ENCODE measurements at regions not wholly inside any gene's neighbourhood (a gene's known extent, or its start where the extent isn't known, plus 50 kb on each side); places are given as distances from the start of the nearest gene placed in this dataset.

GRCh38 chr2:88875736-88876135 is 184.3 kb downstream of the RPIA start:
- TF ChIP-seq CTCF (IDR thresholded peaks at IDR 0.05) = no peak
- TF ChIP-seq POLR2A (IDR thresholded peaks at IDR 0.05) = no peak
